Nephron progenitor cell (in vitro differentiated cells): ENCODE measurements at regions not wholly inside any gene's neighbourhood (a gene's known extent, or its start where the extent isn't known, plus 50 kb on each side); places are given as distances from the start of the nearest gene placed in this dataset.

Source experiments
- DNase-seq: peaks from one replicate; pipeline ENCODE4 v3.0.0; 2021
- H3K27ac Mint-ChIP-seq: 2 replicates; pipeline ENCODE4 v1.8.0; 2021; ENCODE audit warnings: mild to moderate bottlenecking, moderate library complexity, mixed read lengths
- H3K27me3 Mint-ChIP-seq: 2 replicates; pipeline ENCODE4 v1.8.0; 2021; ENCODE audit warnings: mild to moderate bottlenecking, low read depth, mixed read lengths; ENCODE audit not compliant: poor library complexity
- H3K36me3 Mint-ChIP-seq: 2 replicates; pipeline ENCODE4 v1.8.0; 2021; ENCODE audit warnings: low read depth, mixed read lengths
- H3K4me1 Mint-ChIP-seq: 2 replicates; pipeline ENCODE4 v1.8.0; 2021; ENCODE audit warnings: mixed read lengths
- H3K4me3 Mint-ChIP-seq: 2 replicates; pipeline ENCODE4 v1.8.0; 2021; ENCODE audit warnings: mild to moderate bottlenecking, moderate library complexity, mixed read lengths
- H3K9me3 Mint-ChIP-seq: 2 replicates; pipeline ENCODE4 v1.8.0; 2021; ENCODE audit warnings: mild to moderate bottlenecking, moderate library complexity, mixed read lengths
- CTCF ChIP-seq: fragments of 200-600 bp; sonication (generic); IDR thresholded peaks from 2 replicates; pipeline ENCODE4 v1.5.0; 2021; ENCODE audit warnings: antibody characterized with exemption

- Mint-ChIP-seq H3K4me1 (no peaks in the 10 kb centered on the region), H3K27ac (no peak overlapping the region), H3K27me3 (peaks cover 4% of the 10 kb centered on the region), H3K36me3 (no peaks in the 10 kb centered on the region), H3K9me3 (no peaks in the 10 kb centered on the region), H3K4me3 (no peak overlapping the region)
- TF ChIP-seq CTCF: no peak
- DNase-seq: no peak
These were observed 848.2 kb downstream of the NLGN4X start for GRCh38 chrX:5380426-5380825.

- peaks cover 1% of the 10 kb centered on the region for H3K9me3 Mint-ChIP-seq
- H3K4me1 Mint-ChIP-seq: no peaks in the 10 kb centered on the region
- peaks cover 7% of the 10 kb centered on the region for H3K27me3 Mint-ChIP-seq
- no peak overlapping the region for H3K4me3 Mint-ChIP-seq
- H3K36me3 Mint-ChIP-seq: no peaks in the 10 kb centered on the region
- H3K27ac Mint-ChIP-seq: no peak overlapping the region
- no peak for TF ChIP-seq CTCF
- DNase-seq: no peak
These were observed 886.8 kb downstream of the NLGN4X start for GRCh38 chrX:5341902-5342301.

GRCh38 chrX:5337160-5337559, 891.5 kb downstream of the NLGN4X start:
- Mint-ChIP-seq H3K9me3 (peaks cover 11% of the 10 kb centered on the region), H3K27me3 (peaks cover 4% of the 10 kb centered on the region), H3K36me3 (no peaks in the 10 kb centered on the region), H3K4me3 (no peak overlapping the region), H3K4me1 (peaks cover 6% of the 10 kb centered on the region), H3K27ac (no peak overlapping the region)
- DNase-seq: no peak
- TF ChIP-seq CTCF: no peak

GRCh38 chrX:5324546-5324945, 904.1 kb downstream of the NLGN4X start:
- no peak overlapping the region for H3K4me3 Mint-ChIP-seq
- H3K9me3 Mint-ChIP-seq: peaks cover 3% of the 10 kb centered on the region
- no peak for TF ChIP-seq CTCF
- no peaks in the 10 kb centered on the region for H3K36me3 Mint-ChIP-seq
- no peaks in the 10 kb centered on the region for H3K4me1 Mint-ChIP-seq
- DNase-seq: no peak
- no peaks in the 10 kb centered on the region for H3K27me3 Mint-ChIP-seq
- no peak overlapping the region for H3K27ac Mint-ChIP-seq

- no peak for DNase-seq
- Mint-ChIP-seq H3K27ac (no peak overlapping the region), H3K9me3 (no peaks in the 10 kb centered on the region), H3K4me1 (no peaks in the 10 kb centered on the region), H3K4me3 (no peak overlapping the region), H3K36me3 (no peaks in the 10 kb centered on the region), H3K27me3 (no peaks in the 10 kb centered on the region)
- no peak for TF ChIP-seq CTCF
These were observed 914.5 kb downstream of the NLGN4X start for GRCh38 chrX:5314148-5314547.

GRCh38 chrX:5307416-5307815, 921.3 kb downstream of the NLGN4X start:
- DNase-seq: no peak
- no peak for TF ChIP-seq CTCF
- no peaks in the 10 kb centered on the region for H3K36me3 Mint-ChIP-seq
- no peaks in the 10 kb centered on the region for H3K4me1 Mint-ChIP-seq
- H3K27ac Mint-ChIP-seq: no peak overlapping the region
- no peak overlapping the region for H3K4me3 Mint-ChIP-seq
- no peaks in the 10 kb centered on the region for H3K9me3 Mint-ChIP-seq
- peaks cover 3% of the 10 kb centered on the region for H3K27me3 Mint-ChIP-seq
